Colonic mucosa (tissue), 4 donors: ENCODE measurements at regions not wholly inside any gene's neighbourhood (a gene's known extent, or its start where the extent isn't known, plus 50 kb on each side); places are given as distances from the start of the nearest gene placed in this dataset.
"Not testable (repeated sequence)": the region's sequence is repeated elsewhere in the genome, so short reads cannot be mapped to it uniquely, and the experiment has no call there.

ENCODE experiments used
- DNase-seq: peaks from one replicate; pipeline ENCODE4 v3.0.0-alpha.2; 2020
- H3K27ac ChIP-seq: fragments of 200-600 bp; one replicate; pipeline ENCODE4 v1.8.0; 2021
- H3K27me3 ChIP-seq: fragments of 200-600 bp; one replicate; pipeline ENCODE4 v1.8.0; 2021
- H3K36me3 ChIP-seq: fragments of 200-600 bp; one replicate; pipeline ENCODE4 v1.8.0; 2021
- H3K4me1 ChIP-seq: fragments of 200-600 bp; one replicate; pipeline ENCODE4 v1.8.0; 2021; ENCODE audit warnings: mild to moderate bottlenecking
- H3K4me3 ChIP-seq: fragments of 200-600 bp; one replicate; pipeline ENCODE4 v1.8.0; 2021
- H3K9ac ChIP-seq, 2 donors: one replicate each; pipeline ENCODE4 v1.7.0; 2013; ENCODE audit warnings: control low read depth in 2 of 2, low read depth in 2 of 2, low read length in 2 of 2
- H3K9me3 ChIP-seq: fragments of 200-600 bp; one replicate; pipeline ENCODE4 v1.8.0; 2021
- CTCF ChIP-seq: fragments of 200-600 bp; IDR thresholded peaks from one replicate; pipeline ENCODE4 v1.8.0; 2022; ENCODE audit warnings: antibody characterized with exemption, mild to moderate bottlenecking
- intact Hi-C: fragments of 100-400 bp; cut with DNase I; formaldehyde crosslinking; loops from one replicate; pipeline ENCODE4 v1.14.1; 2022
- donor health status: healthy.
- donor health status: DM: no; HTN: no; CAD: no.
- donor health status: DM: no; HTN: no; CAD: no.

- Histone ChIP-seq H3K27ac (no peak overlapping the region), H3K36me3 (no peaks in the 10 kb centered on the region), H3K9ac (no peak overlapping the region), H3K4me3 (no peak overlapping the region), H3K9me3 (no peaks in the 10 kb centered on the region), H3K4me1 (no peaks in the 10 kb centered on the region), H3K27me3 (no peaks in the 10 kb centered on the region)
- no peak for TF ChIP-seq CTCF
- intact Hi-C loops, result no loop called here
- DNase-seq, result no peak
These were observed 186.6 kb downstream of the TMEM47 start for GRCh38 chrX:34470507-34470906.

GRCh38 chrX:34467437-34467836, 189.6 kb downstream of the TMEM47 start:
- no peak for DNase-seq
- intact Hi-C loops, result no loop called here
- Histone ChIP-seq H3K9ac (no peak overlapping the region), H3K27me3 (no peaks in the 10 kb centered on the region), H3K4me3 (no peak overlapping the region), H3K4me1 (no peaks in the 10 kb centered on the region), H3K27ac (no peak overlapping the region), H3K9me3 (no peaks in the 10 kb centered on the region), H3K36me3 (no peaks in the 10 kb centered on the region)
- TF ChIP-seq CTCF, result no peak

GRCh38 chrX:34463220-34463619, 193.9 kb downstream of the TMEM47 start:
- H3K27ac ChIP-seq, H3K4me1 ChIP-seq, H3K9ac ChIP-seq, intact Hi-C loops, H3K27me3 ChIP-seq, H3K9me3 ChIP-seq, H3K36me3 ChIP-seq, DNase-seq, H3K4me3 ChIP-seq: not testable (repeated sequence)

- DNase-seq, H3K4me1 ChIP-seq, H3K27ac ChIP-seq, H3K9me3 ChIP-seq, intact Hi-C loops, H3K4me3 ChIP-seq, H3K27me3 ChIP-seq, H3K9ac ChIP-seq, H3K36me3 ChIP-seq: not testable (repeated sequence)
These were observed 199.2 kb downstream of the TMEM47 start for GRCh38 chrX:34457850-34458249.

GRCh38 chrX:34437586-34437985, 219.5 kb downstream of the TMEM47 start:
- H3K4me1 ChIP-seq, result no peaks in the 10 kb centered on the region
- no peak overlapping the region for H3K27ac ChIP-seq

GRCh38 chrX:34426334-34426733, 230.8 kb downstream of the TMEM47 start:
- no peak for DNase-seq
- Histone ChIP-seq H3K27ac (no peak overlapping the region), H3K27me3 (no peaks in the 10 kb centered on the region), H3K4me3 (no peak overlapping the region), H3K36me3 (no peaks in the 10 kb centered on the region), H3K9ac (no peak overlapping the region), H3K4me1 (no peaks in the 10 kb centered on the region), H3K9me3 (no peaks in the 10 kb centered on the region)
- no peak for TF ChIP-seq CTCF
- intact Hi-C loops, result no loop called here

More at GRCh38 chrX:34437586-34437985, 219.5 kb downstream of the TMEM47 start:
- DNase-seq, result peak; percentile 23
- intact Hi-C loops, result no loop called here
- H3K9me3 ChIP-seq, result no peaks in the 10 kb centered on the region
- no peak overlapping the region for H3K4me3 ChIP-seq
- no peak overlapping the region for H3K9ac ChIP-seq
- H3K36me3 ChIP-seq, result no peaks in the 10 kb centered on the region
- no peaks in the 10 kb centered on the region for H3K27me3 ChIP-seq
- no peak for TF ChIP-seq CTCF

- no peaks in the 10 kb centered on the region for H3K36me3 ChIP-seq
- H3K4me1 ChIP-seq, result no peaks in the 10 kb centered on the region
- H3K9ac ChIP-seq, result no peak overlapping the region
- no peak for DNase-seq
- no peak overlapping the region for H3K4me3 ChIP-seq
- TF ChIP-seq CTCF, result no peak
- no peaks in the 10 kb centered on the region for H3K27me3 ChIP-seq
- intact Hi-C loops, result no loop called here
- no peaks in the 10 kb centered on the region for H3K9me3 ChIP-seq
- no peak overlapping the region for H3K27ac ChIP-seq
These were observed 250.5 kb downstream of the TMEM47 start for GRCh38 chrX:34406580-34406979.
